ENCODE measurements at regions not wholly inside any gene's neighbourhood (a gene's known extent, or its start where the extent isn't known, plus 50 kb on each side); places are given as distances from the start of the nearest gene placed in this dataset.

GRCh38 chr2:236394571-236394970 is 130.4 kb upstream of the ASB18 start:
- peaks cover 3 to 55% of the 10 kb centered on the region in 2 experiments; a peak in 4 of 5 replicates for H3K27me3 ChIP-seq (ENCODE audit: control insufficient read depth in 1 of 2, insufficient read depth in 2 of 2, low read length in 2 of 2)
- no peaks in the 10 kb centered on the region for H3K79me2 ChIP-seq (ENCODE audit: insufficient read depth, low read length)
- ChIA-PET POLR2A (no interaction called here), CTCF (ENCODE audit: low intra/inter-chr PET ratio, low total read pairs) (no interaction called here)
- H4K20me1 ChIP-seq (ENCODE audit: insufficient read depth, low read length), result no peaks in the 10 kb centered on the region
- H3K4me3 ChIP-seq (replicated peaks in 1 of 3; ENCODE audit: insufficient read depth in 1 of 3, low read depth in 2 of 3, low read length in 3 of 3), result no peak overlapping the region
- no peaks in the 10 kb centered on the region for H3K36me3 ChIP-seq (replicated peaks in 1 of 2; ENCODE audit: control insufficient read depth in 1 of 2, insufficient read depth in 2 of 2, low read length in 2 of 2)
- in situ Hi-C loops (cut with HindIII; ENCODE audit: extremely low pct_ligation_motif_present, low pct_unique_long_range_greater_than_20kb) (no loop called here), intact Hi-C loops (cut with micrococcal nuclease; ENCODE audit: unreplicated experiment) (no loop called here)
- H3K9ac ChIP-seq (ENCODE audit: insufficient read depth, low read depth, low read length), result no peak overlapping the region
- no peak overlapping the region for H3K4me2 ChIP-seq (ENCODE audit: low read depth, low read length)
- no TSS peak for BruUV-seq (replicated peaks)
- no peaks in the 10 kb centered on the region for H3K4me1 ChIP-seq (ENCODE audit: insufficient read depth, low read length)
- no peak overlapping the region for H3K27ac ChIP-seq (ENCODE audit: extremely low read length, insufficient read depth, low read length)
- ATAC-seq (no peak), FAIRE-seq (no peak), DNase-seq (ENCODE audit: low spot score) (no peak)
- H3K9me3 ChIP-seq (ENCODE audit: low read length), result no peaks in the 10 kb centered on the region
- WGBS (ENCODE audit: low lambda C conversion rate), result 44% methylated on average over 9 of the region's 9 CpGs
- H2AFZ ChIP-seq (ENCODE audit: low read length), result no peak overlapping the region
- TF ChIP-seq THAP9 (CRISPR knock-in tag; IDR thresholded peaks at IDR 0.05; ENCODE audit: borderline replicate concordance) (no peak), ARHGAP35 (CRISPR knock-in tag; IDR thresholded peaks at IDR 0.05; ENCODE audit: borderline replicate concordance) (no peak), ATF6 (CRISPR knock-in tag; conservative IDR thresholded peaks at IDR 0.05) (no peak), ZNF260 (CRISPR knock-in tag; IDR thresholded peaks at IDR 0.05; ENCODE audit: borderline replicate concordance, low read depth) (no peak), HMGA1 (CRISPR knock-in tag; conservative IDR thresholded peaks at IDR 0.05) (no peak), ZNF329 (CRISPR knock-in tag; IDR thresholded peaks at IDR 0.05; ENCODE audit: low read depth) (no peak), ATF2 (CRISPR knock-in tag; IDR thresholded peaks at IDR 0.05) (no peak), ZNF550 (CRISPR knock-in tag; IDR thresholded peaks at IDR 0.05; ENCODE audit: borderline replicate concordance) (no peak), MBNL3 (CRISPR knock-in tag; conservative IDR thresholded peaks at IDR 0.05) (no peak), THYN1 (CRISPR knock-in tag; IDR thresholded peaks at IDR 0.05; ENCODE audit: borderline replicate concordance, low read depth) (no peak), PCBP2 (optimal IDR thresholded peaks at IDR 0.05; ENCODE audit: low read depth, low read length, poor library complexity, severe bottlenecking) (no peak), TFAP4 (IDR thresholded peaks at IDR 0.05; ENCODE audit: borderline replicate concordance, low read depth) (no peak)
- TF ChIP-seq, protein P1, sequence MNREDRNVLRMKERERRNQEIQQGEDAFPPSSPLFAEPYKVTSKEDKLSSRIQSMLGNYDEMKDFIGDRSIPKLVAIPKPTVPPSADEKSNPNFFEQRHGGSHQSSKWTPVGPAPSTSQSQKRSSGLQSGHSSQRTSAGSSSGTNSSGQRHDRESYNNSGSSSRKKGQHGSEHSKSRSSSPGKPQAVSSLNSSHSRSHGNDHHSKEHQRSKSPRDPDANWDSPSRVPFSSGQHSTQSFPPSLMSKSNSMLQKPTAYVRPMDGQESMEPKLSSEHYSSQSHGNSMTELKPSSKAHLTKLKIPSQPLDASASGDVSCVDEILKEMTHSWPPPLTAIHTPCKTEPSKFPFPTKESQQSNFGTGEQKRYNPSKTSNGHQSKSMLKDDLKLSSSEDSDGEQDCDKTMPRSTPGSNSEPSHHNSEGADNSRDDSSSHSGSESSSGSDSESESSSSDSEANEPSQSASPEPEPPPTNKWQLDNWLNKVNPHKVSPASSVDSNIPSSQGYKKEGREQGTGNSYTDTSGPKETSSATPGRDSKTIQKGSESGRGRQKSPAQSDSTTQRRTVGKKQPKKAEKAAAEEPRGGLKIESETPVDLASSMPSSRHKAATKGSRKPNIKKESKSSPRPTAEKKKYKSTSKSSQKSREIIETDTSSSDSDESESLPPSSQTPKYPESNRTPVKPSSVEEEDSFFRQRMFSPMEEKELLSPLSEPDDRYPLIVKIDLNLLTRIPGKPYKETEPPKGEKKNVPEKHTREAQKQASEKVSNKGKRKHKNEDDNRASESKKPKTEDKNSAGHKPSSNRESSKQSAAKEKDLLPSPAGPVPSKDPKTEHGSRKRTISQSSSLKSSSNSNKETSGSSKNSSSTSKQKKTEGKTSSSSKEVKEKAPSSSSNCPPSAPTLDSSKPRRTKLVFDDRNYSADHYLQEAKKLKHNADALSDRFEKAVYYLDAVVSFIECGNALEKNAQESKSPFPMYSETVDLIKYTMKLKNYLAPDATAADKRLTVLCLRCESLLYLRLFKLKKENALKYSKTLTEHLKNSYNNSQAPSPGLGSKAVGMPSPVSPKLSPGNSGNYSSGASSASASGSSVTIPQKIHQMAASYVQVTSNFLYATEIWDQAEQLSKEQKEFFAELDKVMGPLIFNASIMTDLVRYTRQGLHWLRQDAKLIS (CRISPR knock-in tag; IDR thresholded peaks at IDR 0.05), result no peak
